ENCODE measurements at regions not wholly inside any gene's neighbourhood (a gene's known extent, or its start where the extent isn't known, plus 50 kb on each side); places are given as distances from the start of the nearest gene placed in this dataset.

GRCh38 chr19:20339444-20339843 lies 172.4 kb downstream of the ZNF486 start (continued):
- TF ChIP-seq ZNF248 (tag by site-specific recombination; IDR thresholded peaks at IDR 0.05): no peak
- no peak for TF ChIP-seq KLF10 (tag by site-specific recombination; IDR thresholded peaks at IDR 0.05)
- TF ChIP-seq ZBTB11 (tag by site-specific recombination; conservative IDR thresholded peaks at IDR 0.05; ENCODE audit: low read depth): peak; percentile 49
- peak; percentile 34; the same call in 1 of the 2 replicates for TF ChIP-seq ZBTB8A (tag by site-specific recombination; IDR thresholded peaks at IDR 0.05)
- TF ChIP-seq REPIN1 (tag by site-specific recombination; IDR thresholded peaks at IDR 0.05; ENCODE audit: low read depth): no peak

GRCh38 chr19:20334760-20335159 lies 167.7 kb downstream of the ZNF486 start:
- Histone ChIP-seq H3K27ac (ENCODE audit: extremely low read depth, low read depth, low read length) (no peak overlapping the region), H3K9me3 (ENCODE audit: control insufficient read depth, insufficient read depth, low read depth, low read length) (no peaks in the 10 kb centered on the region), H3K36me3 (ENCODE audit: control insufficient read depth in 2 of 2, insufficient read depth in 1 of 2, low read length in 2 of 2) (no peaks in the 10 kb centered on the region), H3K4me3 (ENCODE audit: low read depth, low read length) (no peak overlapping the region), H3K4me1 (ENCODE audit: control insufficient read depth, insufficient read depth, low read length) (no peaks in the 10 kb centered on the region)
- CTCF ChIA-PET: no interaction called here
- POLR2A ChIA-PET: no interaction called here
- no peak for TF ChIP-seq REPIN1 (tag by site-specific recombination; IDR thresholded peaks at IDR 0.05; ENCODE audit: low read depth)

GRCh38 chr19:20333508-20333907 lies 166.5 kb downstream of the ZNF486 start:
- ChIA-PET CTCF (no interaction called here), POLR2A (no interaction called here)
- Histone ChIP-seq H3K4me3 (ENCODE audit: low read depth, low read length) (no peak overlapping the region), H3K9me3 (ENCODE audit: control insufficient read depth, insufficient read depth, low read depth, low read length) (no peaks in the 10 kb centered on the region), H3K36me3 (ENCODE audit: control insufficient read depth in 2 of 2, insufficient read depth in 1 of 2, low read length in 2 of 2) (no peaks in the 10 kb centered on the region), H3K4me1 (ENCODE audit: control insufficient read depth, insufficient read depth, low read length) (no peaks in the 10 kb centered on the region), H3K27ac (ENCODE audit: extremely low read depth, low read depth, low read length) (no peak overlapping the region)
- TF ChIP-seq ZSCAN16 (tag by site-specific recombination; IDR thresholded peaks at IDR 0.05) (no peak), ZNF621 (tag by site-specific recombination; IDR thresholded peaks at IDR 0.05) (no peak), ZNF571 (tag by site-specific recombination; IDR thresholded peaks at IDR 0.05) (no peak), ZNF350 (tag by site-specific recombination; IDR thresholded peaks at IDR 0.05) (no peak), KLF8 (tag by site-specific recombination; IDR thresholded peaks at IDR 0.05) (no peak)

GRCh38 chr19:20325151-20325550 lies 158.1 kb downstream of the ZNF486 start:
- no peaks in the 10 kb centered on the region for H3K9me3 ChIP-seq (ENCODE audit: control insufficient read depth, insufficient read depth, low read depth, low read length)
- H3K27ac ChIP-seq (ENCODE audit: extremely low read depth, low read depth, low read length): no peak overlapping the region
- H3K36me3 ChIP-seq (ENCODE audit: control insufficient read depth in 2 of 2, insufficient read depth in 1 of 2, low read length in 2 of 2): no peaks in the 10 kb centered on the region
- POLR2A ChIA-PET: no interaction called here
- no peak overlapping the region for H3K4me3 ChIP-seq (ENCODE audit: low read depth, low read length)
- CTCF ChIA-PET: no interaction called here
- no peaks in the 10 kb centered on the region for H3K4me1 ChIP-seq (ENCODE audit: control insufficient read depth, insufficient read depth, low read length)
- TF ChIP-seq ZNF350 (tag by site-specific recombination; IDR thresholded peaks at IDR 0.05) (no peak), YY2 (tag by site-specific recombination; IDR thresholded peaks at IDR 0.05) (no peak), ZNF600 (tag by site-specific recombination; IDR thresholded peaks at IDR 0.05) (no peak), SETDB1 (IDR thresholded peaks at IDR 0.05; ENCODE audit: insufficient read length, low read length) (no peak), ZSCAN16 (tag by site-specific recombination; IDR thresholded peaks at IDR 0.05) (no peak), ZNF530 (tag by site-specific recombination; IDR thresholded peaks at IDR 0.05; ENCODE audit: low read depth) (no peak), ZNF514 (tag by site-specific recombination; IDR thresholded peaks at IDR 0.05) (no peak), BCL11A (tag by site-specific recombination; IDR thresholded peaks at IDR 0.05; ENCODE audit: low read depth) (no peak), TCF7L2 (IDR thresholded peaks at IDR 0.05; ENCODE audit: borderline replicate concordance, low read depth, low read length) (no peak), ZNF548 (tag by site-specific recombination; IDR thresholded peaks at IDR 0.05) (no peak), ZNF654 (tag by site-specific recombination; IDR thresholded peaks at IDR 0.05; ENCODE audit: low read depth) (no peak), ZNF2 (tag by site-specific recombination; IDR thresholded peaks at IDR 0.05) (no peak), HOXA7 (CRISPR knock-in tag; IDR thresholded peaks at IDR 0.05; ENCODE audit: borderline replicate concordance) (no peak), KLF16 (tag by site-specific recombination; IDR thresholded peaks at IDR 0.05) (no peak), ZNF792 (tag by site-specific recombination; IDR thresholded peaks at IDR 0.05) (no peak), HOXC10 (CRISPR knock-in tag; IDR thresholded peaks at IDR 0.05) (no peak)

Measured in HEK293 (cell line).